Body of pancreas (tissue), 4 donors: ENCODE measurements at regions not wholly inside any gene's neighbourhood (a gene's known extent, or its start where the extent isn't known, plus 50 kb on each side); places are given as distances from the start of the nearest gene placed in this dataset.

ENCODE experiments used
- ATAC-seq: fragments of 150-250 bp; one replicate; pipeline ENCODE4 v1.9.1; 2016
- DNase-seq, 4 donors: peaks; one replicate each; pipeline ENCODE4 v3.0.0-alpha.2; 2019
- H3K27ac ChIP-seq, 4 donors: fragments of 200-600 bp; sonication (generic); 1 replicate in 3 of 4; 2 replicates in 1 of 4; pipeline versions ENCODE4 v1.5.1 to v1.6.1; 2016 to 2019; ENCODE audit warnings: mild to moderate bottlenecking in 1 of 4, mixed read lengths in 1 of 4, moderate library complexity in 1 of 4
- H3K27me3 ChIP-seq, 2 donors: fragments of 200-600 bp; sonication (generic); one replicate each; pipeline ENCODE4 v1.6.0; 2016; ENCODE audit warnings: mild to moderate bottlenecking in 1 of 2
- H3K36me3 ChIP-seq, 2 donors: fragments of 200-600 bp; sonication (generic); replicated peaks in 1 of 2; 2 replicates each; pipeline ENCODE4 v1.5.1; 2016; ENCODE audit warnings: low read depth in 2 of 2; ENCODE audit not compliant: insufficient read depth in 1 of 2
- H3K4me1 ChIP-seq: fragments of 200-600 bp; sonication (generic); one replicate; pipeline ENCODE4 v1.6.0; 2016
- H3K4me3 ChIP-seq, 2 donors: fragments of 200-600 bp; sonication (generic); 1 replicate in 1 of 2; 2 replicates in 1 of 2; pipeline ENCODE4 v1.5.1; 2016 to 2019
- H3K9me3 ChIP-seq, 3 donors: fragments of 200-600 bp; sonication (generic); 1 replicate in 2 of 3; 2 replicates in 1 of 3; pipeline ENCODE4 v1.5.1; 2016
- POLR2A ChIP-seq, 3 donors: fragments of 450-650 bp; IDR thresholded peaks; one replicate each; pipeline ENCODE4 v1.6.1; 2016; ENCODE audit warnings: antibody characterized with exemption in 3 of 3, mild to moderate bottlenecking in 2 of 3
- WGBS, 2 donors: methylation state at CpG; one replicate each; pipeline ENCODE4 v1.1.5; 2017; 5-methylcytosine and 5-hydroxymethylcytosine counted together
- intact Hi-C: fragments of 100-400 bp; cut with DNase I; formaldehyde crosslinking; loops from one replicate; pipeline ENCODE4 v1.15.1; 2023
- TF ChIP-seq, protein P1 (sequence below), 7 experiments: fragments of 450-650 bp in 4 of 7; fragments of 200-600 bp in 3 of 7; sonication (generic) in 3 of 7; IDR thresholded peaks; one replicate each; pipeline ENCODE4 v1.5.1; 2016 to 2019; ENCODE audit warnings: antibody characterized with exemption in 7 of 7

DNA sequence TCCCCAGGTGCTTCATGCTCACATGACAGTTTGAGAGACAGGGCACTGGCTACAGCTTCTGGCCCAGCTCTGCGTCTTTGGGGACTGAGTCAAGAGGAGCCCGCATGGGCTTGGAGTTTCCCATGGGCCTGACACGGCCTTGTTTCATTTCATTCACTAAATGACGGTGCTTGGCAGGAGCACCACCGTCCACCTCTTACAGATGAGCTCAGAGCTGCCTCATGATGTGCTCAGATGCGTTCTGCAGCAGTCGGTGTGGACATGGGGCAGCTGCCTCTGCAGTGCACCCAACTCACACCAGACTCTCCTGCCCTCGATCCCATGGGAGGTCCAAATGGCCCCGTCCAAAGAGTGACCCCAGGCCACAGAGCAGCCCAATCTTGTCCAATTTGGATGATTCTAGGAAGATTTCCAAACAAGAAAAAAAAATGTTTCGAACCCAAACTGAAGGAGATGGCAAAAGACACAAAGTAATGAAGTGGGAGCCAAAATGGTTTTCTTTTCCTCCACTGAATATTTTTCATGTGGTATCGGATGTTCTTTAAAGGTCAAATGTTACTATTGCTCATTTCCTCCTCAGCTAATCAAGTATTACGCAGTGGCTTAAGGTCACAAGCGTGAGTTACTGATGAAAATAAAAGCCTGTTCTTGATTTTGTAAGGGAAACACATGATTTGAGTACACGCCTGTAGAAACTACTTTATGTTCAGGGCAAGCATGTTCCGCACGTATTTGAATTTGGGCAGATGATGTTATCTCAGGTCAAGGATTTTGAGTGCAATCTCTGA lies 524.2 kb downstream of the CDH26 start:
- Histone ChIP-seq H3K4me1 (no peaks in the 10 kb centered on the region), H3K36me3 (no peaks in the 10 kb centered on the region), H3K4me3 (no peak overlapping the region), H3K27ac (no peak overlapping the region), H3K9me3 (no peaks in the 10 kb centered on the region), H3K27me3 (no peaks in the 10 kb centered on the region)
- ATAC-seq = no peak
- 51 to 52% methylated on average over 13 to 16 of the region's 16 CpGs for WGBS, 2 donors
- no peak for DNase-seq
- intact Hi-C loops = no loop called here
- TF ChIP-seq POLR2A (IDR thresholded peaks at IDR 0.05) = no peak
- TF ChIP-seq, protein P1, sequence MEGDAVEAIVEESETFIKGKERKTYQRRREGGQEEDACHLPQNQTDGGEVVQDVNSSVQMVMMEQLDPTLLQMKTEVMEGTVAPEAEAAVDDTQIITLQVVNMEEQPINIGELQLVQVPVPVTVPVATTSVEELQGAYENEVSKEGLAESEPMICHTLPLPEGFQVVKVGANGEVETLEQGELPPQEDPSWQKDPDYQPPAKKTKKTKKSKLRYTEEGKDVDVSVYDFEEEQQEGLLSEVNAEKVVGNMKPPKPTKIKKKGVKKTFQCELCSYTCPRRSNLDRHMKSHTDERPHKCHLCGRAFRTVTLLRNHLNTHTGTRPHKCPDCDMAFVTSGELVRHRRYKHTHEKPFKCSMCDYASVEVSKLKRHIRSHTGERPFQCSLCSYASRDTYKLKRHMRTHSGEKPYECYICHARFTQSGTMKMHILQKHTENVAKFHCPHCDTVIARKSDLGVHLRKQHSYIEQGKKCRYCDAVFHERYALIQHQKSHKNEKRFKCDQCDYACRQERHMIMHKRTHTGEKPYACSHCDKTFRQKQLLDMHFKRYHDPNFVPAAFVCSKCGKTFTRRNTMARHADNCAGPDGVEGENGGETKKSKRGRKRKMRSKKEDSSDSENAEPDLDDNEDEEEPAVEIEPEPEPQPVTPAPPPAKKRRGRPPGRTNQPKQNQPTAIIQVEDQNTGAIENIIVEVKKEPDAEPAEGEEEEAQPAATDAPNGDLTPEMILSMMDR (IDR thresholded peaks at IDR 0.05) = no peak

DNA sequence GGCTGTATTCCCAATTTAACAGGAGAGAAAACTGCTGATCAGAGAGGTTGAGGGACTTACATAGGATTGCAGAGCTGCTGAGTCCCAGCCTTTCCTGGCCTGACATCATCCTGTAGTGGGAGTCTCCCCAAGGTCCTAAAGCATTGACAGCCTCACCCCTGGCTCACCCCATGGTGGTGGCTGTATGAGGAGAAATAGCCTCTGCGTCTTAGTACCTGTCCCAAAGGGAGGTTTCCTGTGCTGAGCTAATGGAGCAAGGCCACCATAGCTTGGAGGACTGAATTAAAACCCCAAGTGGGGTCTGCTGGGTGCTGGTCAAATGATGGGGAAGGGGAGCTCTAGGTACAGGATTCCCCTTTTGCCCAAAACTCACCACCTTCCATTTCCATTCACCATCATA lies 525.1 kb downstream of the CDH26 start:
- no peak for ATAC-seq
- Histone ChIP-seq H3K36me3 (no peaks in the 10 kb centered on the region), H3K27me3 (no peaks in the 10 kb centered on the region), H3K27ac (no peak overlapping the region), H3K4me3 (no peak overlapping the region), H3K4me1 (no peaks in the 10 kb centered on the region), H3K9me3 (no peaks in the 10 kb centered on the region)
- DNase-seq = no peak
- TF ChIP-seq, protein P1 (IDR thresholded peaks at IDR 0.05) = no peak
- TF ChIP-seq POLR2A (IDR thresholded peaks at IDR 0.05) = no peak
- intact Hi-C loops = no loop called here
- WGBS, 2 donors = 36 to 45% methylated on average over 1 of the region's 1 CpG

DNA sequence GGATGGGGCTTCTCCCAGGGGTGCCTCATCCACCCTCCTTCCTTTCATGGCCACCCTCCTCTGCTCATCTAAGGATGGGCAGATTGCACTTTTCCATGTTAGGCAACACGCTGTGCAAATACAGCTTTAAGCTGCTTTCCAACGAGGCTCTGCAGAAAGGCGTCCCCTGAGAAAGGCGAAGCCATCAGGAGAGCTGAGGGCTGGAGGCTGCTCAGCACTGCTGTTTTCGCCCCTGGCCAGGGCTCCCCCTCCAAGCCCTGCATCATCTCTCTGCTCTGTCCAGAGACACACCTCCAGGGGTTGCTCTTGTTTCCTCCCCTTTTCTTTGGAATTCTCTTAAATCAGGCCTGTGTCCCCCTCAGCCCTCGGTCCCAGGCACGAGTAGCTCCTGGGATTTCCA lies 526.1 kb downstream of the CDH26 start:
- no peak for DNase-seq
- intact Hi-C loops = no loop called here
- Histone ChIP-seq H3K36me3 (no peaks in the 10 kb centered on the region), H3K27me3 (no peaks in the 10 kb centered on the region), H3K4me3 (no peak overlapping the region), H3K27ac (no peak overlapping the region), H3K9me3 (no peaks in the 10 kb centered on the region), H3K4me1 (no peaks in the 10 kb centered on the region)
- 41 to 50% methylated on average over 7 of the region's 7 CpGs for WGBS, 2 donors
- TF ChIP-seq, protein P1 (IDR thresholded peaks at IDR 0.05) = no peak
- no peak for TF ChIP-seq POLR2A (IDR thresholded peaks at IDR 0.05)
- no peak for ATAC-seq

DNA sequence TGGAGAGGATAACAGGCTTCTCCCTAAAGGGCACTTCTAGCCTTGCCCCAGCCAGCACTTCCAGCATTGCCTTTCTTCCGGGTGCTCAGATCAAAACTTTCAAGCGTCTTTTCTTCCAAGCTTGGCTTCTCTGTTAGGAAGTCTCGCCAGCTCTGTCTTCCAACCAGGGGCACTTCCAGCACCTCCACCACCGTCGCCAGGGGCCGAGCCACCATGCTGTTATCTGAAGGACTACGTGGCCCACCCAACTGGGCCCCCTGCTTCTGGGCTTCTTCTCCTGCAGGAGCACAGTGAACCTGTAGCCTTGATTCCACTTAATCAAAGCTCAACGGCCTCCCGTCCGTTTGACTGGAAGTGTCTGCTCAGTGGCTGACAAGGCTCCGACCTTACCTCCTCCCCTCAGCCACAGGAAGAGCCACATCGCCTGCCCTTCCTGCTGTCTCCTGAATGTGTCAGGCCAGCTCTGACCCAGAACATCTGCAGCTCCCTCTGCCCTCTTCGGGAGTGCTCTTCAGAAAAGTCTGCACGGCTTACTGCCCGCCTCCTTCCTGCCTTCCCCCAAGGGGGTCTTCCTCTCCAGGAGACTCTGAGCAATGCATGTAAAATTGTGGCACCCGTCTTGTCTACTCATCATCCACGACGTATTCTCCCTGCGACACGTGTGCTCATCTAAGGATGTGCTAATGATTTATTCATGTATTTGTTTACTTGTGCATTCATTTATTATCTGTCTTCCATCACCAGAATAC lies 527.0 kb downstream of the CDH26 start:
- Histone ChIP-seq H3K27ac (no peak overlapping the region), H3K27me3 (no peaks in the 10 kb centered on the region), H3K9me3 (no peaks in the 10 kb centered on the region), H3K36me3 (no peaks in the 10 kb centered on the region), H3K4me1 (no peaks in the 10 kb centered on the region), H3K4me3 (no peak overlapping the region)
- intact Hi-C loops = no loop called here
- 54 to 65% methylated on average over 17 to 20 of the region's 20 CpGs for WGBS, 2 donors
- DNase-seq (no peak), ATAC-seq (no peak)
- TF ChIP-seq, protein P1 (IDR thresholded peaks at IDR 0.05) = no peak
- TF ChIP-seq POLR2A (IDR thresholded peaks at IDR 0.05) = no peak
